ENCODE measurements at regions not wholly inside any gene's neighbourhood (a gene's known extent, or its start where the extent isn't known, plus 50 kb on each side); places are given as distances from the start of the nearest gene placed in this dataset.
"Not testable (repeated sequence)": the region's sequence is repeated elsewhere in the genome, so short reads cannot be mapped to it uniquely, and the experiment has no call there.

DNA sequence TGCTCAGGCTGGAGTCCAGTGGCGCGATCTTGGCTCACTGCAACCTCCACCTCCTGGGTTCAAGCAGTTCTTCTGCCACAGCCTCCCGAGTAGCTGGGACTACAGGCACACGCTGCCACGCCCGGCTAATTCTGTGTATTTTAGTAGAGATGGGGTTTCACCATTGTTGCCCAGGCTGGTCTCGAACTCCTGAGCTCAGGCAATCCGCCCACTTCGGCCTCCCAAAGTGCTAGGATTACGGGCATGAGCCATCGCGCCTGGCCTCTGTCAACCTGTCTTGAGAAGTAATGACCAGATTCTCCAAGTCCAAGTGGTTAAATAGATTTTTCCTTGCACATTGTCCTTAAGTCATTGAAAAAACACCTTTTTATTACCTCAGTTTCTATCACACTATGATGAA lies 283.7 kb downstream of the KCNJ2 start:
- DNase-seq, result not testable (repeated sequence)

DNA sequence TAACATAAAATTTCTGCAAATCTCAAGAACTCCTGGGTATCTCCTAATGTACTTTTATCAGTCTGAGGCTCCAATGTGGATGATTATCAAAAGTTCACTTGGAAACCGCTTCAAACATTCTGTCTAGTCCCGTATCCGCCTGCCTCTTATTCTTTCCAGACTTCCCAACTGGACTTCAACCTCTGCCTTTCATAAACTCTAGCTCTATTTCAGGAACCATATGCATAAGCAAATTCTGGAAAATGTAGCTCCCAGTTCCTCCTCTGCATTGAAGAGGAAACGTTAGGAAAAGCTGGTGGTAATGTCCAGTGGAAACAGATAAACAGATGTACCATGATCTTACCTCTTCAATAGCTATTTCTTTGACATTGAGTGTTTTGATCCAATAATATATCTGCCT lies 285.0 kb downstream of the KCNJ2 start:
- DNase-seq, result no peak

DNA sequence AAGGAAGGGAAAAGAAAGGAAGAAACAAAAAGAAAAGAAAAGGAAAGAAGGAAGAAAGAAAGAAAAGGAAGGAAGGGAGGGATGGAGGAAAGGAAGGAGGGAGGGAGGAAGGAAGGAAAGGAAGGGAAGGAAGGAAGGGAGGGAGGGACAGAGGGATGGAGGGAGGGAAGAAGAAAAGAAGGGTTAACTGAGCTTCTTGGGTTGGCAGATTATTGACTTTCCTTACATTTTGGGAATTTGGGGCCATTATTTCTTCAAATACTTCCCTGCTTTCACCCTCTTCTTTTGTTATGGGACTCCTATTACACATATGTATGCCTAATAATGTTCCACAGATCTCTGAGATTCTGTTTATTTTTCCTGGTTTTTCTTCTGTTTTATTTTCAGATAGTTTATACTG lies 285.6 kb downstream of the KCNJ2 start:
- no peak for DNase-seq

DNA sequence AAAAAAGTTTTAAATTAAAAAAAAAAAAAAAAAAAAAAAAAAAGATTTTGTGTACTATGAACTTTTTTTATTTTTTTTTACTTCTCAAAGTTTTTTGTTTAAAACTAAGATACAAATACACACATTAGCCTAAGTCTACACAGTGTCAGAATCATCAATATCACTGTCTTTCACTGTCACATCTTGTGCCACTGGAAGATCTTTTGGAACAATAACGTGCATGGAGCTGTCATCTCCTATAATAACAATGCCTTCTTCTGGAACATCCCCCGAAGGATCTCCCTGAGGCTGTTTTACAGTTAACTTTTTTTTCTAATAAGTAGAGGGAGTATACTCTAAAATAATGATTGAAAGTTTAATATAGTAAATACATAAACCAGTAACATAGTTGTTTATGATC lies 295.7 kb downstream of the KCNJ2 start:
- no peak for DNase-seq

DNA sequence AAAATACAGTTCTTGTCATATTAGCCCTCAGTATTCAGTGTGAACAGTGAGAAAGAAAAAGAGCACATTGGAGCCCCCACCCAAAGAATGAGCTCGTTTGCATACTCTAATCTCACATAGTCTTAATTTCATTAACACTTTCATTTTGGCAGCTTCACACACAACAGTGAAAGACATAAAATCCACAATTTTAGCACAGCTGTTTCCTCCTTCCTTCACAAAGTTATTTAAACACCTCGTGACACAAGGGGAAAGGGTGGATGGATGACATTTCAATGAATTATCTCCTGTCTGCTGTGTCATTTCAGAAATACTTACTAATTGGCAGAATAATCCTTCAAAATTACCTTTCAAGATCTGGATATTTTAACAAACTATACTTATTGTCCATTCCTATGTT lies 299.3 kb downstream of the KCNJ2 start:
- no peak for DNase-seq

DNA sequence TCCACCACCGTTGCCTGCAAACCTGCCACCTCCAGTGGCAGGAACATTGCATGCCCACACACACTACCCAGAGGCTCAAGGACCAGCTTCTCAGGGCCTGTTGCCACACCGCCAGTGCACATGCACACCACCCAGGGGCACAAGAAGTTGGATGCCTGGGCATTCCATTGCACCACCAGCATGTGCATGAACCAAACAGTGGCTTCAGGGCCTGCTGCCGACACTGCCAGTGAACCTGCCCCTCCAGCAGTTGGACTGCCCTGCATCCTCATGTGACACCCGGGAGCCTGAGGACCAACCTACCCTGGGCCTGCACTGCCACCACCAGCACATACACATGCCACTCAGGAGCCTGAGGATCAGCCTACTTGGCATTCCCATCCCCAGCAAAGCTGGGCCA lies 303.7 kb downstream of the KCNJ2 start:
- DNase-seq, result no peak

DNA sequence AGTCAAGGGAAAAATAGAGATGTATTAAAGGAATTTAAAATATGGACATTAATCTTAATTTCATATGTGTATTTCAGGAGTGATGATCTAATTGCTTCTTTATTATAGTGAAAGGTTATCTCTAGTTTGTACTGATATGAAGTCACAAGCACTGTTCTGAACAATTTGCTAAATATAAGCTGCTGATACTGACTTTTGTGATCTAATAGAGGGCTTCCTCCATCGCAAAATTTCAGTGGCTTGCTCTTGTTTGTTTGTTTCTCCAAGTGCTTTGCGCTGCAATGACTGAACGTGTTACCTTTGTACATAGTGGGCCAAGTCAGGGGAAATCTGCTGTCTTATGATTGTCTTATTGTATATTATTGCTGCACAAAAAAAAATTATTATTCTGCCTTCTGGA lies 307.0 kb downstream of the KCNJ2 start:
- DNase-seq, result no peak

DNA sequence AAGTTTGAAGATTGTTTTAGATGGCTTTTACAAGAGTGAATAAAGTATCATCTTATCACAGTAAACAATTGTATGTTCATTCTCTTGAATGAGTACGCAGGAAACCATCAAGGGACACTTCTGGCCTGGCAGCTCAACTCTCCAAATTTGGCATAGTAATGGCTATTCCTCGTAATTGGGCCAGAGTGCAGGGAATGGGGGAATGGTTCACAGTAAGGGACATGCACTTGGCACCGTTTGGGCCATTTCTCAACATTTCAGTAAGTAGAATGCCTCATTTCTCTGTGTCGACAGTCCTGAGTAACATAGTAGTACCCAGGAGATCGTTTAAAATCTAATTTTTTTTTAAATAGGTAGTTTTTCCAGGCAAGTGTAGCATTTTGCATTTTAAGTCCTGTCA lies 309.6 kb downstream of the KCNJ2 start:
- DNase-seq, result no peak

DNA sequence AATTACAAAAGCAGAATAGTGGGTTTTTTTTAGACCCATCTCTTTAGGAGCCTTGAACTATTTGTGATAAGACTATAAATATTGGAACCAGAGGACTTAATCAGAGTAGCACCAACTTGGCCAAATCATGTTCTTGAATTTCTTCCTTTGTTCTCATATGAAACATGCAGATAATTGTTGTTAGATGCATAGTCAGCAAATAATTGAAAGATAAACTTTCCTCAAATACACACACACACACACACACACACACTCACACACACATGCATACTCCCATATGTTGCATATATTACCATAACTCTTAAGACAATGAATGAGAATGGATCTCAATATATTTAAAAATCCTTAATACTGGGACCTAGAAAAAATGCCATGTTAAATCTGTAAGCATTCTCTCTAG lies 310.4 kb downstream of the KCNJ2 start:
- no peak for DNase-seq

DNA sequence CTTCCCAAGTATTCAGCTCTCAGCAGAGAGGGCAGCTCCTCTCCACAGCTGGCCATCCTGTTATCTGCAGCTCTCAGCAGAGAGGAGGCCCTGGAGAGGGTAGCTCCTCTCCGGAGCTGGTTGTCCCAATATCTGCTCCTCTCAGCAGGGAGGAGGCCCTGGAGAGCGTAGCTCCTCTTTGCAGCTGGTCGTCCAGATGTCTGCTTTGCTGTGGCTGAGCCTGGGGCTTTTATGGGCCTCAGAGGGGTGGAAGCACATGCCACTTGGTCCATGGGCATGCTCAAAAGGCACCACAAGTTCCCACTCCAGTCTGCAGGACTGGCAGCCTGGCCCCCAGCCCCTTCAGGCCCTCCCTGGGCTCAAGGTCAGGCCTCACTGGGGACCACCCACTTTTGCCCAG lies 314.3 kb downstream of the KCNJ2 start:
- DNase-seq, result no peak

DNA sequence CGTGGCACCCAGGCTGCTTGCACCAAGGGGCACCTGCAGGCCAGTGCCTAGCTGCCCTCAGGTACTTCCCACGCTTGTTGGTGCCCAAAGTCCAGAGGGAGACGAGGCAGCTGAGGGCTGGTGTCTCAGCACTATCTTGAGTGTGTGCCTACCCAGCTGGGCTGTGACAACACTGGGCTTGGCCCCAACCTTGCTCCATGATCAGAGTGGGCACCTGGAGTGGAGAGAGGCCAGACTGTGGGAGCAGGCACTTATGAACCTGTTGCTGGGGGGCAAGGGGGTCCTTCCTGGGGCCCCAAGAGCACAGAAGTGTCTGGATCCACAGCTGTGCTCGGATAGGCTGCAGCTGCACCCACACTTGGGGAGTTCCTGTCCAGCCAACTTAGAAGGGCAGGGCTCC lies 314.7 kb downstream of the KCNJ2 start:
- no peak for DNase-seq

DNA sequence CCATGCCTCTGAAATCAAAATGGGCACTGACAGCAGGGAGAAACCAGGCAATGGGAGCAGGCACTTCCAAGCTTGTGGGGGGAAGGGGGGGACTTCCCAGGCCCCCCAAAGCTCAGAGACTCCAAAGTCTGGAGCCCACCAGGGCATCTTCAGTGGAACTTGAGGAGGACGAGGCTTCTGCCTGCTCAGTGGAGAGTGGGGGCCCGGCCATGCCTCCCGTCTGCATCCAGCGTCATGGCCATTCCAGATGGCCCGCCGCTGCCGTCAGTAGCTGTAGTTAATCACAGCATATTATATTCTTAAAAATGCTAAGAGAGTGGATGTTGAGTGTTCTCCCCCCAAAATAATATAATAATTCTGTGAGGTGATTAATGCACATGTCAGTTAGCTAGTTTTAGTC lies 315.2 kb downstream of the KCNJ2 start:
- DNase-seq, result no peak

DNA sequence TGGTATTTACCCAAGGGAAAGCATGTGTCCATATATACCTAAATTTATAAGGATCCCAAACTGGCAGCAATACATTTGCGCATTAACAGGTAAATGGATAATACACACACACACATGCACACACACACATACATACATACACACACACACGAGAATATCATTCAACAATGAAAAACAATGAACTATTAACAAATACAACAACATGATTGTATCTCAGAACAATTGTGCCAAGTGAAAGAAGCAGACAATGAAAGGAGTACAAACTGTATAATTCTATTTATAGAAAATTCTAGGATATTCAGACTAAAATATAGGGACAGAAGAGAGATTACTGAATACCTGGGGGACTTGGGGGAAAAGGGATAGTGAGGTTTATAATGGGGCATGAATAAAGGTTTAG lies 323.0 kb downstream of the KCNJ2 start:
- DNase-seq, result no peak

DNA sequence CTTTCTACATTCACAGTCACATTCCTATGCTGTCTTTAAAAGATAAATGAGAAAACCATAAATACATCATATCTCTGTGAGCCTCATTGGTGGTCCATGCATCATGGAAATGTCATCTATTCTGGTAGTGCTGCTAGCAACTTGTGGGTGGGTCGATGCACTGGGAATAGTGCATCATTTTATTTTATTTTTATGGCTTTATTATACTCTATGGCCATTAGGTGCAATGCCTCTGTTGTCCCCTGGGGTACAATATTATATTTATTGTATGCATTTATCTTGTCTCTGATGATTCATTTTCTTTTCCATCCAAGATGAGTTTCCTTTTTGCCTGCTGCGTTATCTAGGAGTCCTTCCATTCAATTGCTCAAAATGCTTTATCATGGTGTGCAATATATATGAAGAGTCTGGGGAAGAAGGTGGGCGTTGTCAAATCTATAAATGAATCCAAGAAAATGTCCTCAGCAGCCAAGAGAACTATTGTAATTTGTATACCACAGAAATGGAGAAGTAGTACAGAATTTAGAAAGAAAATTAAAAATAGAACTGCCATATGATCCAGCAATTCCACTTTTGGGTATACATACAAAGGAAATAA lies 324.0 kb downstream of the KCNJ2 start:
- DNase-seq, result no peak

DNA sequence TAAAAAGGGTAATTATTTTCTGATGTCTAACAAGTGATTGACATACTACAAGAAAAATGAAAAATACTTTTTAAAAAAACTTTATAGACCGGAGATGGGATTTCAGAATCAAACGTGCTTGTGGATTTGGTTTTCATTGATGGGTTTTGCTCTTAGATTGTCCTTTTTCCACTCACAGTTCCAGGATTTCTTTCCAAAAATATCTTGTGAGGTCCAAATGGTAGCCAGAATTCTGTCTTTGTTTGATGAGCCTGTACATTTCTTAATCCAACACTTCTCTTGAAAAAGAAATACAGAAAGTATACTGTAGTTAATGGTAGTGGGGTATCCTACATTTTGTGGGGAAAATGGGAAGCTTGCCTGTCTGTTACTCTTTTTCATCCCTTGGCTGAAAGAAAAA lies 329.3 kb downstream of the KCNJ2 start:
- DNase-seq, result no peak

DNA sequence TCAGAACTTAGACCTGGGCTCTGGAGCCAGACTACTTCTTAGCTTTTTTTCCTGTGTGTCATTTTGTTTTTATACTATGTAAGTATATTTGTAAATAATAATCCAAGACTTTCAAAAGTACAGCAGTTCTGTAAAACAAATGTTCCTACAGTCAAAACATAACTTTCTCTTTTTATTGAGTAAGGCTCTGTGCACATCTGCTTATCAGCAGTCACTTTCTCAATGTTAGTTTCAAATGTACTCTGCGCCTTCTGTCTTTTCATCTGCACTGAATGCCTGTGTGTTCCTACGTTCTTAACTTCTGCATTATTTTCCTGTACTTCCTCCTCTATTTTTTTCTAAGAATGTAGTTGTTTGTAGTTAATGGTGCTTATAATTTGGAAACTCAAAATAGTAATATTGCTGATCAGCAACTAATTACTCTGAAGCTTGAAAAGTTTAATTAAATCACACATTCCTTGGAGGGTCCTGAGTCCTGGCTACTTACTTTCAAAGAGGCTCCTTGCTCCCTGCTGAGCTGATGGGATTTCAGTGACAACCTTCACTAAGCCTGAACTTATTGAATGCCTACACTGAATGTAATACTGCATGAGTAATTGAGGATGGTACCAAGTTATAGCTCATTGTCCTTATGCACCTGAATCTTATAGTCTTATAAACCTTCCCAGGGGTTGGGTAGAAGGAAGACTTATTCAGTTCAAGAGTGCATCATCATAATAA lies 329.9 kb downstream of the KCNJ2 start:
- DNase-seq, result no peak

DNA sequence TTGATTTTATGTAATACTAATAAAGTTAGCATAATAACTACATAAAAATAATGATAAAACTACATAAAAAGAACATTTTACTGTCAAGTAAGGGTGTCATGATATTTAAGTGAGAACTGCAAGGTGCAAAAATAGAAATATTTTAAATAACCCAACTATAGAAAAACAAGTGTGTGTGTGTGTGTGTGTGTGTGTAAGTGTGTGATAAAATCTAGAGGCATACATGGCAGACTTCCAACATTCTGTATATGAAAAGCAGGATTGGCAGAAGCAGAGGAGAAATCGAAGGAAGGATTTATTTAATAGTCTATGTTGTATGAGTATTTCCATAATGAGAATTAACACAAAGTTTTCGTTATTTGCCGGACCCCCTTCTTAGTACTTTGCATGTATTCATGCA lies 334.1 kb downstream of the KCNJ2 start:
- no peak for DNase-seq

DNA sequence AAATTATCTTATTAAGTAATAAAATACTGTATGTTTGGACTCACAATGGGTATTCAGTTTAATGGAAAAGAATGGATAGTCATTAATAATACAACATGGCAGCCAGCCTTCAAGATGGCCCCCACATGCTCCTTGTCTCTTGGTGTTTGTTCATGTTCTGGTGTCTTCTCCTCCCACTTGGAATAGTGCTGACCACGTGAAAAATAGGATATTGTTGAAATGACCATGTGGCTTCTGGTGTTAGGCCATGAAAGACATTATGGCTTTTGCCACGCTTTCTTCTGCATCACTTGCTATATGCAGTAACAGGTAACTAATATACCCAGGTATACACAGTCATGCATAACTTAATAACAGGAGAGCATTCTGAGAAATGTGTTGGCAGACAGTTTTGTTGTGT lies 341.0 kb downstream of the KCNJ2 start:
- DNase-seq, result no peak

DNA sequence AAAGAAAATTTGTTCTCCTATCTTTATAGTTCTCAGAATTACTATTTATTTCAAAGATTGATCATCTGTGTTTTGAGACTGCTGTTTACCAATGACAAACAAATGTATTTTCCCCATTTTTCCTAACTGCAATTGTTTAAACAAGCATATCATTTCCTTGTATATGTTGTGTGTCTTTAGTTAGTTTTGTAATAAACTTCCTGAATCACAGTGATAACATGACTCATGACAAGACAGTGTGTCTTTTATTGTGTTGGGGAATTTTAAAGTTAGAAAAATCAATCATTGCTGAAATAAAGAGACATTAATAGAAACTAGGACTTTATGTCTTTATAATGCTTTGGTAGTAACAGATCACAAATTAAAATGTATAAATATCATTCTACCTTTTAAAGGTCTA lies 348.5 kb downstream of the KCNJ2 start:
- DNase-seq, result no peak

DNA sequence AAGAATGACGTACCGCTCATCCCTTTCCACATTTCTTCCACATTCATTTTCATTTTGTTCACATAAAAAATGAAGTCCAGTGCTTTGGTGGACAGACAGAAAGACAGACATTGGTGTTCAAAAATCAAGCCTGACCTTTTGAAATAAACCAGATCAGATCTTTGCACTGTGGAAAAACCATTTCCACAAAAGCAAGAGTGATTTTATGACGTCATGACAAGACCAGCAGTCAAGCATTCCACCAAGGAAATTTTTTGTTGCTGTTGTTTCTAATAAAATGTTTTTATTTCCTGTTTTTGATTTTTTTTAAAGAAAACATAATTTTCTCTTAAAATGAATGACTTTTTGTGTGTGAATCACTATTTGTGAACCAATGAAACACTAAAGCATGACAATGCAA lies 350.0 kb downstream of the KCNJ2 start:
- DNase-seq, result no peak

DNA sequence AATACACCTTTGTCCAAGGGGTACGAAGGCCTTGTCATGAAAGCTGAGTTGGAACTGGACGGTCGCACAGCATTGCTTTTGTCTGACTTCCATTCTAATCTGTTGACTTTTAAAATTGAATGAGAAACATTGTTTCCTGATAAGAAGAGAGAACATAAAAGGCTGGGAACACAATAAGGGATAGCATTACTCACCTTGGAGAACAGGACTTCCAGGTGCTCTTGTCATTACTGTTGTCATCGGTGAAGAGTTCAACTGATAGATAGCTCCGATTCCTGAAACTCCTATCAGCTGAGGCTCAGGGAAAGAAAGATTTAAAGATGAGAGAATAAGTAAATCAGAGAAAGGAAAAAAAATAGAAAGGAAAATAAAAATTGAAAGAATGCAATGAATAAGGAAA lies 351.1 kb downstream of the KCNJ2 start:
- no peak for DNase-seq

DNA sequence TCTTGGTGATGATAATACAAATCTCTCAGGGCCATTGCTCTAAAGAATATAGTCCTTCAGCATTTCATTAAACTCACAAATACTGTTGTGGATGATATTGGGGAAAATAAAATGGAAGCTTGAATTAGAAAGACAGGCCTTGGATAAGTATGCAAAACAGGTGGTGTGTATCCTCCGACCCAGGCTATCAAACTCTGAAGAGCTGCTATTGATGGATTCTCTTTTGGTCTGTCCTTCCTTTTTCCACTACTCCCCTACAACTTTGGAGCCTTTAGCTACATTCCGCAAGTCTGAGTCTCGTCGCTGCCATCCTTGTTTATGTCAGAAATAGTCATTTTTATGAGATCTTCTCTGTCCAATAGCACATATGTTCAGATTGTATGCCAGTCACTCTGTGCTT lies 351.6 kb downstream of the KCNJ2 start:
- DNase-seq, result no peak

DNA sequence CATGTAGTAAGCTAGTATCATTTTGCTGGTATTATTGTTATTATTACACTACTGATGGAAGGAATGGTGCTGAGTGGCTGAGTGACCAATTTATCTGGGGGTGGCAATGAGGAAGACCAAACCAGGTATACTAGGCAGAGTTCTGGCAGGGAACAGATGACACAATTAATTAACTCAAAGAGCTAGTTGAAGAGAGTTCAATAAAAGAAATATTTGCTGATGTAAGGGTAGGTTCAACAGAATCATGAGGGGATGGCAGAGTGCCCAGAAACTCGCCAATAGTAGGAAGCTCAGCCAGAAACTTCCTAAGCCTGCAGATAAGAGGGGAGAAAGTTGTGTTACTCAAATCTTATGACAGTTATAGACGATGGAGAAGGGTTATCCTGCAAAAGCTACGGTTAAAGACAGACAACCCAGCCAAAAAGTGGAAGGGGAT lies 352.5 kb downstream of the KCNJ2 start:
- DNase-seq, result peak; percentile 42 to 50

DNA sequence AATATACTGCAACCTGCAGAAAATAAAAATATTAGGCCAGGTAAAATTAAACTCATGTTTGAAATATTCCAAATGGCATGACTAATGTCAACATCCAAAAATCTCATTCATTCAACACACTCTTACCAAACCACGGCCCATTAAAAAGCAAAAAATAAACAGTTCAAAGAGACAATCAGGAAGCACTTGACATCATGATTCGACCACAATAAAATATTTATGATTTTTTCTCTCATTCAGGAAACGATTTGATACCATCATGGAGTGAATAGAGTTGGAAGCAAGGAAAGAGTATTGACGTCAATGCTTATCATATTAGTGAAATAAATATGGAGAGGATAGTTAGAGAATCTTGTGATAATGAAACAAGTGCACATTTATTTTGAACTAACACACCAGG lies 354.1 kb downstream of the KCNJ2 start:
- peak; percentile 63 to 70 for DNase-seq

DNA sequence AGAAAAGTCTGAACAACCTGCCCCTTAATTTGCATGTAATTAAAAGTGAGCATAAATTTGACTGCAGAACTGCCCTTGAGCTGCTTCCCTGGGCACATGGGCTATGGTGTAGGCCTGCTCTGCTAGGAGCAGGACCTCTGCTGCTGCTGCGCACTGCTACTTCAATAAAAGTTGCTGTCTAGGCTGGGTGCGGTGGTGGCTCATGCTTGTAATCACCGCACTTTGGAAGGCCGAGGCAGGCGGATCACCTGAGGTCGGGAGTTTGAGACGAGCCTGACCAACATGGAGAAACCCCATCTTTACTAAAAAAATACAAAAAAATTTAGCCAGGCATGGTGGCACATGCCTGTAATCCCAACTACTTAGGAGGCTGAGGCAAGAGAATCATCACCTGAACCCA lies 355.7 kb downstream of the KCNJ2 start:
- DNase-seq, result not testable (repeated sequence)
